ENCODE measurements at regions not wholly inside any gene's neighbourhood (a gene's known extent, or its start where the extent isn't known, plus 50 kb on each side); places are given as distances from the start of the nearest gene placed in this dataset.

DNA sequence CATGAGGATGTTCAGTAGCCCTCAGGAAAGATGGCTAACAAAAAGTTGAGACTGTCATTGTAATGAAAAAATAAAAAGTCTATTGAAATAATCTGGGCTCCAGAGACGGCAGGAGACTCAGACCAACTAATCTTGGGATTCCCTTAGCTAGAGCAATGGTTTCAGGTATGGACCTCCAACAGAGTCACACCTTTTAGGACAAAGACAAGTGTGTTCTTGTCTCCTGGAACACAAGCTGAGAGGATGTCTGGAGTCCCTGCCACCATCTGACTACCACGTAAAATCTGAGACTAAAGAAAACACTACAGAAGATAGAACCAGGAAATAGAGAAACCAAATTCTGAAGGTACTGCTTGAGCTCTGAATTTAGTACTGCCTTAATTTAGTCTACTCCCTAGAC lies 103.3 kb upstream of the RBBP8 start:
- TF ChIP-seq CTCF (IDR thresholded peaks at IDR 0.05): no peak
- intact Hi-C loops (cut with DNase I, micrococcal nuclease): no loop called here
- ATAC-seq: no peak

DNA sequence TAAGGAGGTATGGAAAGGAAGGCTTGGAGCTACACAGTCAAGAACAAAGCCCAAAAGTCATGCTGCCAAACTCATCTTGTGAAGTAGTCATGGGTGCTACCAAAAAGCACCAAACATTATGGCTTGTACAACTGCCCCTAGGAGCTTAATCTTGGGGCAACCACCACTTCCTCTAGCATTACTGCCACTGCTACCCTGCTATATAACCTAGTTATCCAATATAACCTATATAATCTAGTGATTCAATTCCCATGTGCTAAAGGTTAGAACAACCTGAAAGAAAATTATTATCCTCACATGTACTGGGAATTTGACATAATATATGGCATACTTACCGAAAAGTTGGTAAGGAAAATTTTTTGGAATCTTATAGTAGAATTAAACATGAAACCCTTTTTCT lies 102.6 kb upstream of the RBBP8 start:
- Histone ChIP-seq H3K4me1 (ENCODE audit: low read depth) (peaks cover 22% of the 10 kb centered on the region), H3K4me3 (no peak overlapping the region), H3K9me3 (no peaks in the 10 kb centered on the region), H3K36me3 (ENCODE audit: low read depth) (no peaks in the 10 kb centered on the region)
- intact Hi-C loops (cut with DNase I, micrococcal nuclease): no loop called here
- DNase-seq (no peak), ATAC-seq (peak; percentile 65)
- no peak for TF ChIP-seq CTCF (IDR thresholded peaks at IDR 0.05)

More for the DNA sequence above, 103.3 kb upstream of the RBBP8 start:
- Histone ChIP-seq H3K9me3 (no peaks in the 10 kb centered on the region), H3K4me1 (ENCODE audit: low read depth) (peaks cover 22% of the 10 kb centered on the region), H3K4me3 (no peak overlapping the region), H3K36me3 (ENCODE audit: low read depth) (no peaks in the 10 kb centered on the region)
- DNase-seq: no peak

DNA sequence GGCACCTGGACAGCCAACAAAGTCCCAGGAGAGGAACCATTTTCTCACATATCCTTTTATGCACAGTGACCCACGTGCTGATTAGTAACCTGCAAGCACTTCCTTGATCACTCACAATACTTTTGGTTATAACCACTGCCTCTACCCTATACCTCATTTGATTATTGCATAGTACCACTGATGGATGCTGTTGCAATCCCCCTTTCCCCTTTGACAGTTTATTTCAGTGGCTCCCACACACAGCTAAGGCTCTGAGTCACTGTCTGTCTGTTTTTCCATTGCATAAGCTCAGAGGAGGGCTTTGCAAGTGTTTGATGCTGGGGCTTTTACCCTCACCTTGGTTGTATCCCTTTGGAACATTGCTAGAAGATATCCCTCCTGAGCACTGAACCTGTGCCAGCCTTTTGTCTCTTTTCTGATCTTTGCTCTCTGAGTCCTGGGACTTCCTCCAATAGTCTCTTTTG lies 101.7 kb upstream of the RBBP8 start:
- intact Hi-C loops (cut with DNase I, micrococcal nuclease): no loop called here
- ATAC-seq (peak; percentile 93), DNase-seq (peak in 1 of 3 donors; percentile 60)
- H3K4me3 ChIP-seq: no peak overlapping the region
- TF ChIP-seq CTCF (IDR thresholded peaks at IDR 0.05): no peak
- H3K4me1 ChIP-seq (ENCODE audit: low read depth): peaks cover 22% of the 10 kb centered on the region
- no peaks in the 10 kb centered on the region for H3K9me3 ChIP-seq
- no peaks in the 10 kb centered on the region for H3K36me3 ChIP-seq (ENCODE audit: low read depth)

DNA sequence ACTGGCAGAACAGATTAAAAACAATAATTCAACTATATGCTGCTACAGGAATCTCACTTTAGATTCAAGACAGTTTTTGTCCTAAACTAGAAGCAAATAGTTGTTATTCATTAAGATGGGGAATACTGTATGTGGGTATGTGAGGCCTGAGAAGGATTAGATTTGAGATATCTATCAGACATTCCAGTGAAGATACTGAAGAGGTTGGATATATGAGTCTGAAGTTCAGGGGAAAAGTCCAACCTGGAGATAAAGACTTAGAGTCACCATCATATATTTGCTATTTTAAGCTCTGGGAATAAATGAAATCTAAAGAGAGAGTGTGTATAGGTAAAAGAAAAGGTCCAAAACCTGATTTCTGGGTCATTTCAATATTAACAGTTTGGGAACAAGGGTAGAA lies 96.2 kb upstream of the RBBP8 start:
- Histone ChIP-seq H3K4me3 (no peak overlapping the region), H3K4me1 (ENCODE audit: low read depth) (peaks cover 18% of the 10 kb centered on the region), H3K9me3 (no peaks in the 10 kb centered on the region), H3K36me3 (ENCODE audit: low read depth) (no peaks in the 10 kb centered on the region)
- TF ChIP-seq CTCF (IDR thresholded peaks at IDR 0.05): no peak
- DNase-seq (no peak), ATAC-seq (peak; percentile 49)
- intact Hi-C loops (cut with DNase I, micrococcal nuclease): no loop called here

- Histone ChIP-seq H3K36me3 (ENCODE audit: low read depth) (no peaks in the 10 kb centered on the region), H3K4me1 (ENCODE audit: low read depth) (peaks cover 7% of the 10 kb centered on the region), H3K4me3 (no peak overlapping the region), H3K9me3 (no peaks in the 10 kb centered on the region)
- ATAC-seq (no peak), DNase-seq (no peak)
- TF ChIP-seq CTCF (IDR thresholded peaks at IDR 0.05): no peak
- intact Hi-C loops (cut with DNase I, micrococcal nuclease): no loop called here
Measured at GRCh38 chr18:22838221-22838620, 94.9 kb upstream of the RBBP8 start.

- no peak for TF ChIP-seq CTCF (IDR thresholded peaks at IDR 0.05)
- Histone ChIP-seq H3K4me3 (no peak overlapping the region), H3K4me1 (ENCODE audit: low read depth) (peaks cover 7% of the 10 kb centered on the region), H3K9me3 (no peaks in the 10 kb centered on the region), H3K36me3 (ENCODE audit: low read depth) (no peaks in the 10 kb centered on the region)
- DNase-seq (no peak), ATAC-seq (peak; percentile 39)
- intact Hi-C loops (cut with DNase I, micrococcal nuclease): no loop called here
Measured at GRCh38 chr18:22838639-22839277, 94.4 kb upstream of the RBBP8 start.

All from mucosa of descending colon (tissue), 3 donors.